HPDE6-E6E7 (cell line): ENCODE measurements at regions not wholly inside any gene's neighbourhood (a gene's known extent, or its start where the extent isn't known, plus 50 kb on each side); places are given as distances from the start of the nearest gene placed in this dataset.

Experiments
- DNase-seq: peaks from one replicate; pipeline ENCODE4 v3.0.0; 2011; ENCODE audit warnings: missing footprints; ENCODE audit errors: extremely low spot score

DNA sequence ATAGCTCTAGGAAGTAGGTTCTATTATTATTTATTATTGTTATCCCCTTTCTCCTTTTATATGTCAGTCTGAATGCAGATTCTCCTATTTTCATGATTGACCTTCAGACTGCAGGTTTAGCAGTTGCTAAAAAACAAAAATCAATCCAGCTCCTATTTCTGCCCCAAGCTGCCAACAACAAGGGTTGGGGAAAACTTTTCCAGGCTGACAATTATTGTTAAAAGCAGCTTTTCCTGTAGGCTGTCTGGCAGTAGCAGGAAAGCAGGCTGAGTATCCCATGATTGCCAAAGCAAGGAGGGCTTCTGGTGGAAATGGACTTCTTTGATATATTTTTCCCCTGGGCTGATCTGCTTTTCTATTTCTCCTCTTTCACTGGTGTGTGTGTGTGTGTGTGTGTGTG, 78.0 kb upstream of the CTLA4 start:
- no peak for DNase-seq

- no peak for DNase-seq
Observed at GRCh38 chr2:203790134-203790852, 77.3 kb upstream of the CTLA4 start.

DNA sequence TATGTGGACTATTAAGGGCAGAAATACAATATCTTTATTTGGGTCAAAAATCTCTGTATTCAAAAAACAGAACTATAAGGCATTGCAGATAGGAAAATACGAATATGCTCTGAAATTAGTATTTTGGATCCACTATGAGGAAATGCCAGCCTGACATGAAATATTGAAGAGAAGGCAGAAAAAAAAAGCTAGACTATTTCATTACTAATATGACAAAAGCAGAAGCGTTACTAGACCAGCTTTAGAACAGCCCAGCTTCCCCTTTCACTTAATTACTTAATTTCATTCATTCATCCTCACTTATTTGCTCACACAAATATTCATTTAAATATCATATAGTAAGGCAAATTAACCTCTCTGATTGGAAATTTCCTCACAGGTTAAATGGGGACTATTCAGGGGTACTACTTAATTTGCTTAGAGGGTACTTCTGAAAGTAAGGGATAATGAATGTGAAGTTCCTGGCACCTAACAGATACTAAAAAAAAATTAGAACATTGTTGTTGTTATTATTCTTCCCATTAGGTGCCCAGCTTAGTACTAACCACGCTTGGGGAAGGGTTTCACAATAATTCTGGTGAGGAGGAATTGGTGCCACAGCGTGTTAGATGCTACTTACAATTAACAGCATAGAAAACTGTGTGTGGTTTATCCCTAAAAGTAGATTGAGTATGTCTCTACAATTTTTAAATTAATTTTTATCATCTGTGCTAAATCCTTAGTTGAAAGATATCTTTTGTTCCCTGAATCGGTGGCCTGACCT, 71.1 kb upstream of the CTLA4 start:
- DNase-seq: no peak

- DNase-seq: no peak
Observed at GRCh38 chr2:203797276-203797675, 70.3 kb upstream of the CTLA4 start.

DNA sequence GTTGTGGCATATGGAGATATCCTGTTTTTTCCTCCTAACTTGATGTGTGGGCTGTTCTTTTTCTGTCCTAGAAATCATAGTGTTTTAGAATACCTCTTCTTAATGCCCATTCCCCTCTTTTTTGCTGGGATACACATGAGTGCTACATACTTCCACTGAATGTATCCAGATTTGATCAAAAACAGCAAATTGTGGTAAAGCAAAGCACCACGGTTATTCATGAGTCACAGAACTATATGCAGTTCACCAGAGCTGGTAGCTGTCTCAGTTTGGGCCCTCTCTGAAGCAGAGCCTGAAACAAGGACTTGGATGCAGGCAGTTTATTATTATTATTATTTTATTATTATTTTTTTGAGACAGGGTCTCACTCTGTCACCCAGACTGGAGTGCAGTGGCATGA, 69.9 kb upstream of the CTLA4 start:
- DNase-seq: no peak

GRCh38 chr2:203798296-203799087, 69.1 kb upstream of the CTLA4 start:
- DNase-seq: no peak

DNA sequence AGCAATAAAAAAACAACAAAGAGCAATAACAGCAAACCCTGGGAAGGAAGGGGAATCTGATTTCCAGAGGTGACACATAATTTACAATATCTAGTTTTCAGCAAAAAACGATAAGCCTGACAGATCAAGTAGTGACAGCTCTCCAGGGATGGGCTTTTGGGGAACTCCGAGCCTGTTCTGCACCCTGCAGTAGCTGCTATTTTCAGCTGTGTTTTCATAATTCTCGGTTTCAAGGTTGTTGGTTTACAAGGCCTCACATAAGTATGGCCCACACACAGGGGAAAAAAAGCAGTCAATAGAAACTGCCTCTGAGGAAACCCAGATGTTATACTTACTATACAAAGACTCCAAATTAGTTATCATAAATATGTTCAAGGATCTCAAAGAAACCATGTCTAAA, 67.7 kb upstream of the CTLA4 start:
- no peak for DNase-seq

DNA sequence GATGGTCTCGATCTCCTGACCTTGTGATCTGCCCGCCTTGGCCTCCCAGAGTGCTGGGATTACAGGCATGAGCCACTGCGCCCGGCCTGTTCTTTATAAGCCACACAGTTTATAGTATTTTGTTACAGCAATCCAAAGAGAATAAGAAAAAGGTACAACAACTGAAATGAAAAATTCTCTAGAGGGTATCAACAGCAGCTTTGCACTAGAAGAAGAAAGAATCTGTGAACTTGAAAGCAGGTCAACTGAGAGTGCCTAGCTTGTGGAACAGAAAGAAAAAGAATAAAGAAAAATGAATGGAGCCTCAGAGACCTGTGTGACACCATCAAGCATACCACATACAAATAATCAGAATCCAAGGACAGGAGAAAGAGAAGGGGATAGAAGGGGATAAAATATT, 66.8 kb upstream of the CTLA4 start:
- no peak for DNase-seq

DNA sequence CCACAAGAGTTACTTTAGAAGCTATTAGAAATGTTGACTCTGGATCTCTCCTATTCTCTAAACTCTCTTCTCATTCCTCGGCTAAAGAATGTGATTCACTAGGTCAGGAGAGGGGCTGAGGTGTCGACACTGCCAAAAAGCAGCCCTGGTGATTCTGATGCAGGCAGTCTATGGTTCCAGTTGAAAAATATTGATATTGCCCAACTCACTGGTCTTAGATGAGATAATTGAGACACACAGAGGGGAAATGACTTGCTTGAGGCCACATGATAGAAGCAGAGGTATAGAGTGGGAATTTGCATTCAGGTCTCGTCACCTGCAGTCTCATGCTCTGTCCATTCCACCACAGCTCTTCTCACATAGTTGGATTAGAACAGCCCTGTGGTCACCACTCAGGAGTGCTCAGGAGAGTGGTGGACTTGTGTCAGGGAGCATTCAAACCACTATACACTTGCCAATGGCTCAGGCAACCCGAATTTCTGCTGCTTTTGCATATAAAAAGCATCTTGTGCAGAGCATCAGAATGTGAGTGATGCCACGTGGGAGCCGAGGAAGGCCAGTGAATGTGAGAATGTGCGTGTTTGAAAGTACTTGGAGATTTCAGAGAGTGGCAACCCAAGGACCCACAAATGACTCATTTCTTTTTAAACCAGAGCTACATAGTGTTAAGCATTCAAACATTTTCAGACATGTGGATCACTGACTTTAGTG, 65.1 kb upstream of the CTLA4 start:
- DNase-seq: no peak

- DNase-seq: no peak
Observed at GRCh38 chr2:203803053-203803429, 64.5 kb upstream of the CTLA4 start.

DNA sequence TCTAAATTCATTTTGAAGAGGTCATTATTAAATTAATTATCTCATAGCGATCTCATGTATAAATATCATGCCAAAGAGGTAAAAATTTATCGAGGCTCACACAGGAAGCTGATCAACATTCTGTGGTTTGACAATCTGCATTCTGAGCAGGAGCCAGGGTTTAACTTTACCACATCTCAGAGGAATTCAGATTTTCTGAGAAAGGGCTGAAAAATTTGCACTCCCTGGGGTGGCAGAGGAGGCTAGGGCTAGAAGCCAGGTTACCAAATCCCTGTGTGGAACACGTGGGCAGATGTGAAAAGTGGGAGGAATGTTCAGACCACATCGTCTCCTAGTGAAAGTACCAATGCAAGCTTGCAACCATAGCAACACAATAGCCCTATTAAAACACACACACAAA, 63.5 kb upstream of the CTLA4 start:
- DNase-seq: no peak

DNA sequence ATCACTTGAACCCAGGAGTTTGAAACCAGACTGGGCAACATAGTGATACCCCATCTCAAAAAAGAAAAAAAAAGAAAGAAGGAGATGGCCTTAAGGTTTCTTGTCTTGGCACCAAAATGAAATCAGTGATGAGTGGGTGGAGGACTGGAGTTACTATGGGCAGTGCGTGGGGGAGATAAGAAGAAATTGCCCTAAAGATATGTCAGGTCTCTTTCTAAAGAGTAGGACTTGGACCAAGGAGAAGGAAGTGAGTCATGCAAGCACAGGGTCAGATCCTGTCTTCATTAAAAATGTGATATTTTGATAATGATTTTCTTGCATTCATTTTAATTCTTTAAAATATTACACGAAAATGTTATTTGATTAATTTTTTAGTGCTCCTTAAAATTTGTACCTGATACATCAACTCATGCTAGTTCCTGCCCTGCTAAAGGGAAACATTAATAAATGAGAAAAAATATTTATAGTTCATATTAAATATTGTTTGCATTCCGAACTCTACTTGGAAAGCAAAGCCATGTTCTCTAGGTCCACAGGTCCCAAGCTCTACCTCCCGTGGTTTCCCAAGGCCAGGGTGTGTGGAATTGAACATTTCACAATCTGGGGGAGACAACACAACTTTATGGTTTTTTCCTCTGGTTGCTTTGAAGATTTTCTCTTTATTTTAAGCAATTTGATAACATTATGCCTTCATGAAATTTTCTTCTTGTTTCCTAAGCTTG, 62.6 kb upstream of the CTLA4 start:
- DNase-seq: no peak

DNA sequence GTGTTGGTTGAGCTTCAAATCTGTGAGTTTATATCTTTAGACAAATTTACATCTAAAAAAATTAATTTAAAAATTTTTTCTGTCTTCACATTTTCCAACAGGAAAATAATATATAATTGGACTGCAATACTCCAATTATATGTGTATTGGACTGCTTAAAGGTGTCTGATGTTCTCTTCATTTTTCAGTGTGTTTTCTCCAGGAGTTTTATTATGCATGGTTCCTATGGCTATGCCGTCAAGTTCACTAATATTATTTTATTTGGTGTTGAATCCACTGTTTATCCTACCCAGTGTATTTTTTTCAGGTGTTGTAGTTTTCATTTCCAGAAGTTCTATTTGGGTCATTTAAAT, 62.1 kb upstream of the CTLA4 start:
- no peak for DNase-seq

DNA sequence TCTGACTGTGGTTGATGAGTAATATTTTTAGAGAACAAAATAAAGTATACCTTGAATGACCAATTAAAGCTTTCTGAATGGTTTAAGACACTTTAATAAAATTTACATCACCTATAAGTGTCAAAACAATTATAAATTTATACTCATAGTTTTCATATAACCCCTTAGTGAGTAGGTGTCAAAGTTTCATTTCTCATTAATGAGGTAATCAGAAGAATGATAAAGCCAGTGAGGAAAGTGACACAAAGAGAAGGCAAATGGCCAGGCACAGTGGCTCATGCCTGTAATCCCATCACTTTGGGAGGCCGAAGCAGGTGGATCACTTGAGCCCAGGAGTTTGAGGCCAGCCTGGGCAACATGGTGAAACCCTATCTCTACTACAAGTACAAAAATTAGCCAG, 60.8 kb upstream of the CTLA4 start:
- DNase-seq: no peak

GRCh38 chr2:203808046-203808750, 59.4 kb upstream of the CTLA4 start:
- no peak for DNase-seq

DNA sequence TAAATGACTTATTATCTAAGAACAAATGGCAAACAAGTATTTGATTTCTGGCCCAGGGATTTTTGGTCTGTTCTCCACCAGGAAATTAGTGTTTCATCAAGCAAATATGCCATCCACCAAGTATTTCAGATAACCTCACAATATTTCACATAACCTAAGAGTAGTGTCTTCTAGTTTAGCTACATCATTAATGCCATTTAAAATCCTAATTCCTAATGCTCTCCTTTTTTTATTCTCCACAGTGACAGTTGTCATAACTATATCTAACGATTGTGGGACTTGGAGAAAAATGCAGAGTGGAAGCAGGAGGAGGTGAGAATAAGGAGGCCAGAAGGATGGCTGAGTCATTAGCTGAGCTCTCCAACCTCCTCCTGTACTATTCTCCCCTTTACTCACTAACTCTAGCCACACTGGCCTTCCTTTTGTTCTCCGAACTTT, 58.5 kb upstream of the CTLA4 start:
- no peak for DNase-seq

DNA sequence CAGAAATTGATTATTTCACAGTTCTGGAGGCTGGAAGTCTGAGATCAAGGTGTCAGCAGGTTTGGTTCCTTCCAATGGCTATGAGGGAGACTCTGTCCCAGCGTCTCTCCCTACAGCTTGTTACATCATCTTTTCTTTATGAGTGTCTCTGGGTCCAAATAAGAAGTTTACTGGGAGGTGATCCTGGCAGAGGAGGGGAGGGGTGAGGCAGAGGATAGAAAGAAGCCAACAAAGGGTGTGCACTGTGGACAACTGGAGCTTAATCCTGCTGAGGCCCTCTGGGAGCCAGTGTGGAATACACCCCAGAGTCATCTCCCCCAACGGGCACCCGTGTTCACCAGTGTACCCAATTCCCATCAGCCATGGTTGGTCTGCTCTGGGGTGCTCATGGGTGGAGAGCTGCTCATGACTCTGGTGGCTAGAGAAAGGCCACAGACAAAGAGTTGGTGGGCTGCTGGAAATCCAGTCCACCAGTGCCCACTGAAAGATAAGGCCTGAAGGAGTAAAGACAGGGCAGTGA, 57.5 kb upstream of the CTLA4 start:
- DNase-seq: no peak

GRCh38 chr2:203811491-203812221, 55.9 kb upstream of the CTLA4 start:
- peak; percentile 82 for DNase-seq

DNA sequence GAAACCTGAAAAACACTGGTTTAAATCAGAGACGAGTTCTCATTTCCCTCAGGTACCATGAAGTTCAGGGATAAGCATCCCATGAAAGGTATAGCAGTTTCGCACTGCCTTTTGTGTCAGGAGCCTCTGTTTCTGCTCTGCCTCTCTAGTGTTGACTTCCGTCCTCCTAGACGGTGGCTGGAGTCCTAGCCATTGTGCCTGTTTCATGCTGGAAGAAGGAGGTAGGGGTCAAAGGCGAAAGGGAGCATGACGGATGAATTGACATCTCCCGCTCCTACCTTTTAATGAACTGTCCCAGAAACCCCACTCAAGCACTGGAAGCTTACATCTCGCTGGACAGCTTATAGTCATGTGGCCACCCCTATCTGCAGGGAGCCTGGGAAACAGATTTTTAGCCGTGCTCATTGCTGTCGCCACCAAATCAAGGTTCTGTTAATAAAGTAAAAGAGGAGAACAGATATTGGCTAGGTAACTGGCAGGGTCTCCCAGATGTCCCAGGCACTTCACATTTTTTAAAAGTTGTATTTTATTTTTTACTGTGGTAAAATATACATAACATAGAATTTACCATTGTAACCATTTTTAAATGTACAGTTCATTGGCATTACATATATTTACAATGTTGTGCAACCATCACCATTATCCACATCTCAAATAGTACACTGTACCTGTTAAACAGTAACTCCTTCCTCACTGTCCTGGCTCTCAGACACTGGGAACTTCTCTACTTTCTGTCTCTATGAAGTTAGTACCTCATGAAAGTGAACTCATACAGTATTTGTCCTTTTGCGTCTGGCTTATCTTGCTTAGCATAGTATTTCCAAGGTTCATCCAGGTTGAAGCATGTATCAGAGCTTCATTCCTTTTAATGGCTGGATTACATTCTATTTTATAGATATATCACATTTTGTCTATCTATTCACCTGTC, 55.0 kb upstream of the CTLA4 start:
- no peak for DNase-seq
